Dedifferentiated amniotic fluid mesenchymal stem cell (primary cell): ENCODE measurements at regions not wholly inside any gene's neighbourhood (a gene's known extent, or its start where the extent isn't known, plus 50 kb on each side); places are given as distances from the start of the nearest gene placed in this dataset.
"Not testable (repeated sequence)": the region's sequence is repeated elsewhere in the genome, so short reads cannot be mapped to it uniquely, and the experiment has no call there.

ENCODE experiments used
- DNase-seq: peaks from one replicate; pipeline ENCODE4 v3.0.0-alpha.2; 2016; ENCODE audit errors: extremely low spot score

DNA sequence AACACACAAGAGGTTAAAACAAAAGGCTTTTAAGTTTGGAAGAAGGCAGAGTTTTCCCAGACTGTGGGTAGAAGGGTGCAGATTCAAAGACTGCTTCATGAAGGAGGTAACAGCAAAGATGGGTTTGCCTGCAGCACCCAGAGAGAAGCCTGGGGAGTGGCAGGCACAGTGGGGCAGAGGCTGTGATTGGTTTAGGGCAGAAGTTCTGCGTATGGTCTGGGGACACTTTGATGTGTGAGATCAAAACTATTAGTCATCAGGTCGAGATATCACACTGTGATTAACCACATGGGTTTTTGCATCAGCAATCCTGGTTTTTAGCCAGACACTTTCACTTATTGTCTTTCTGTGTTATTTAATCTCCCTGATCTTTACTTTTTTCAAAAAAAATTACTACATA is 188.8 kb upstream of the GLRA1 start:
- no peak for DNase-seq

DNA sequence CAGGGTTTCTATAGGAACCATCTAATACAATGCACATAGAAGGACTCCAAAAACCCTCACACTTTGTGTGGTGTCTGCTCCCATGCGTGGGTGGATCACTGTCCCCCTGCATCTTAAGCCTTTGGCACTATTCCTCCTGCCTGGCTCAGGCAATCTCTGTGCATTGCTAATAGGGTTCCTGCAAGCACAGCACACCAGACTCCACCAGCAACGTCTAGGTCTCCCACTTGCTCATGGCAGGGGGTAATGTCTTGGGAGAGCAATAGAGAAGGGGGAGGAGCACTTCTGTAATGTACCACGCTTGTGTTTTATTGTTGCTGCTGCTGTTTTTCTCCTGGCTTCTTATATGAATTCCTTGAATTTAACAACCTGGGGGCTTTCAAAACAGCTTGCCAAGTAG is 182.6 kb upstream of the GLRA1 start:
- no peak for DNase-seq

GRCh38 chr5:152106571-152106970 is 181.9 kb upstream of the GLRA1 start:
- DNase-seq: no peak

DNA sequence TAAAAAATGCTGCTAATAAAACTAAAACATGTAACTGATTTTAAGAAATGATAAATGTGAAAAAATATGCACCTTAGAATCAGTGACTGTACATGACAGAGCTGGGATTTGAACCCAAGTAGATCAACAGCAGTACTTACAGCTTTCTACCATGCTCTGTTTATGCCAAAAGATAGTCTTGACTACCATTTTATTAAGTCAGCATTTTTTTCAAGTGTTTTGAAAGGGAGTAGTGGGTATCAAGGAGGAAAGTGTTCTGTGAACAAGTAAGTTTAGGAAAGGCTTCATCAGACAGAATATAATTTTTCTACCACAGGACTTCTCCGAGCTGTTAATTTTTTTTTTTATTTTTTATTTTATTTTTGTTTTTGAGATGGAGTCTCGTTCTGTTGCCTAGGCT is 180.4 kb upstream of the GLRA1 start:
- no peak for DNase-seq

- no peak for DNase-seq
Observed at GRCh38 chr5:152104211-152104610, 179.6 kb upstream of the GLRA1 start.

DNA sequence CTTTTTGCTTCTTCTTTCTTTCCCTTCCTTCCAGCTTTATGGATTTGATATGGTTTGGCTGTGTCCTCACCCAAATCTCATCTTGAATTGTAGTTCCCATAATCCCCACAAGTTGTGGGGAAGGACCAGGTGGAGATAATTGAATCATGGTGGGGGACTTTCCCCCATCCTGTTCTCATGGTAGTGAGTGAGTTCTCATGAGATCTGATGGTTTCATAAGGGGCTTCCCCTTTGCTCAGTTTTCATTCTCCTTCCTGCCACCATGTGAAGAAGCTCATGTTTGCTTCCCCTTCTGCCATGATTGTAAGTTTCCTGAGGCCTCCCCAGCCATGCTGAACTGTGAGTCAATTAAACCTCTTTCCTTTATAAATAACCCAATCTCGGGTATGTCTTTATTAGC is 178.3 kb upstream of the GLRA1 start:
- DNase-seq: not testable (repeated sequence)

DNA sequence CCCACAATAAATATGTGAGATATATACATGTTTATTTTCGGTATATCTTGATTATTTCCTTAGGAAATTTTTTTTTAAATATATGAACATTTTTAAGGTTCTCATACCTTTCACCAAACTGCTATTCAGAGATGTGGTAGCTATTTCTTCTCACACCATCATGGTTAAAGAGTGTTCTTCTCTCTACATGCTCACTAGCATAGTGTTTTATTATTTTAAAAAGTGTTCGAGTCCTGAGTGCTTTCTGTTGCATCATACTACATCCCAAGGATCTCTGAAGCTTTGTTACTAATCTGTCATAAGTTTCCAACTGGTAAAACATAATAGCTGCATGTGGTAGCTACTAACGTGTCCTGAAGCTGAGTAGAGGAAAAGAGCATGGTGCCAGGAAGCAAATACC is 177.4 kb upstream of the GLRA1 start:
- no peak for DNase-seq

DNA sequence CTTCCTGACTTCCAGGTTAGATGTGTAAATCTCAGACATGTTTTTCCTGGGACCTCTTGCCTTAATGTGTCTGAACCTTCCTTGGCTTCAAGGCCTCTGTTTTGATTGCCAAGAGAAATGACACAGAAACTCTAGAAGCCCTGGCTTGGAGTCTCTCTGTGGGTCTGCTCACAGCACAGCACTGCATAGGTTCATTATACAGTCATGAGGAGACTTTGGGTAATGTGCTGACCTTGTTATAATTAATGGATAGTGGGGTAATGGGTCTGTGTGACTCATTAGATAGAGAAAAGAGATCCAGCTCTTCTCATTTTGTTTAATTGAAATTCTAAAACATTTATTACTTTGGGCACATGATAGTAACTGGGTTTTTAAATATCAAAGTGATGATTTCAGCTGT is 175.8 kb upstream of the GLRA1 start:
- no peak for DNase-seq

DNA sequence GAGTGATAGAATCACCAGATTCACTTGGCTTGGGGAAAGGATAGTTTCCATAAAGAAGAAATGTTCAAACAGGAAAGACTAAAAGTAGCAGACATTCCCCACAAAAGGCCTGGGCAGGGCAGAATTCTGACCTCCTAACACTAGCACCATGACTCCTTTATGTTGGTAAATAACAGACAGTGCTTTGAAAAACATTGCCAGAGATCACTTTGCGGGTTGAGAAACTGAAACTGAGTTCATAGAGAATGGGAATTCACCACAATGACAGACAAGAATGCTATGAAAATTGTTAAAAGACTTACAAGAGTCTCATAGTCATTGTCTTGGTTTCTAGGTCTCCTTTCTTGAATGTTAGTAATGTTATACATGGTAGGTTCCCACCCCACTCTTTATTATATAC is 172.5 kb upstream of the GLRA1 start:
- DNase-seq: no peak

- no peak for DNase-seq
Observed at GRCh38 chr5:152094716-152095115, 170.1 kb upstream of the GLRA1 start.

DNA sequence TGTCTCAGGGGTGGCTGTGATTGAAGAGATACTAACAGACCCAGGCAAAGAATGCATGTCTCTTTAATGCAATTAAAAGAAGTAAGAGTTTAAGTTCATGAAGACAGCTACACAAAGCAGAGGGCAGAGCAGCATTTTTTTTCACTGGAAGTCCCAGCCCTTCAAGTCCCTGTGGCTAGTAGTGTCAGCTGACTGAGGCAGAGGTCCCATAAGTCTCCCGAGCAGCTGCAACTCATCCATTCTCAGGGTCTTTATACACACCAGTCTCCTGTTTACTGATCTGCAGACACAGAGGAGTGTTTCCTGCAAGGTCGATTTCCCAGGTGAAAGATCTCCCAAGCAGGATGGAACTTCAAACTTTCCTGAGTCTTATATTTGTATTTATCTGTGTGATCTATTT is 169.4 kb upstream of the GLRA1 start:
- DNase-seq: no peak

- no peak for DNase-seq
Observed at GRCh38 chr5:152092580-152092979, 167.9 kb upstream of the GLRA1 start.

- no peak for DNase-seq
Observed at GRCh38 chr5:152089644-152090043, 165.0 kb upstream of the GLRA1 start.

GRCh38 chr5:152086668-152087067 is 162.0 kb upstream of the GLRA1 start:
- DNase-seq: no peak

GRCh38 chr5:152084476-152084875 is 159.8 kb upstream of the GLRA1 start:
- DNase-seq: no peak

DNA sequence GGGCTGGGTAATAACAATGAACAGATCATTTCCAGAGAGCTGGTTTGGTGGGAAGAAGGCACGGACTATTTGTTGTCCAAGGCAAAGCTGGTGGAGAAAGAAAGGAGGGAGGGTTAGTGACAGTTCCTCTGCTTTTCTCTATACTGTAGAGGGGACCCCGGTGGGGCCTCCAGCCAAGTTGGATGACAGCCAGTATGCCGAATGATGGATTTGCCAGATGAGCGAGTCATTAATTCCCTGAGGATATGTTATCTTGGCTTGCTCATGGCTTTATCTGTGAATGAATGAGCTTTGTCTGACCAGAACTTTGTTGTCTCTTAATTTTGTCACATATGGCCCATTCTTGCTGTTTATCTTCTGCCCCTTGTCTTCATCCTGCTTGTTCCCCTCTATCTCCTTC is 158.6 kb upstream of the GLRA1 start:
- DNase-seq: no peak

- no peak for DNase-seq
Observed at GRCh38 chr5:152072091-152072490, 147.4 kb upstream of the GLRA1 start.

GRCh38 chr5:152070591-152070990 is 145.9 kb upstream of the GLRA1 start:
- no peak for DNase-seq

DNA sequence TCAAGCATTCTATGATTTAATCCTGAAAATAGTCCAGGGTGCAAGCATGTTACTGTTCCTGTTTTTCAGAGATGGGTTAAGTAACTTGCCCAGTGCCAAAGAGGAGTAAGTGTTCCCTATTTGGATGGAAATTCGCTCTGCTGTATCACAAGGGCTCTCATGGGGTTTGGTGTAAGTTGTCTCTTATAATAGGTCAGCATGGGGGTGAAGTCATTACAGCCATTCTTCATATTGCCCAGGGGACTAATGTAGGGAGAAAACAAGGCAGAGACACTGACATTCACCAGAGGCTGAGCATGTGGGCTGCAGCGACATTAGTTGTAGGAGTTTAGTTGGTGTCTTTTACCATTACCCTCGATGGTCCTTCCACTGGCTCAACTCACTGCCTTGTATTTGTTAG is 142.1 kb upstream of the GLRA1 start:
- no peak for DNase-seq

DNA sequence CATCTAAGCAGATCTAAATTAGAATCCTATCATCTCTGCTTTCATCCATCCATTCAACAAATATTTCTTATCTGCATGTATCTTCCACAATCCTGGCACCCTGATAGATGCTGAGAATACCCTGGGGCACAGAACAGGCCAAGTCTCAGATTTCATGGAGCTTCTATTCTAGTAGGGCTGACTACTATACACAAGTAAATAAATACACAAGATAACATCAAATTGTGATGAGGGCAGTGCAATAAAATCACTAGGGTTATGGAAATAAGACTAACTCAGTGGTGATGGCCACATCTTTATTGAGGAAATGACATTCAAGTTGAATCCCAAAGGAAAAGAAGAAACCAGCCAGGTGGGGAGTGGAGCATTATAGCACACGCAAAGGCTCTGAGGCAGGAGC is 138.4 kb upstream of the GLRA1 start:
- no peak for DNase-seq

DNA sequence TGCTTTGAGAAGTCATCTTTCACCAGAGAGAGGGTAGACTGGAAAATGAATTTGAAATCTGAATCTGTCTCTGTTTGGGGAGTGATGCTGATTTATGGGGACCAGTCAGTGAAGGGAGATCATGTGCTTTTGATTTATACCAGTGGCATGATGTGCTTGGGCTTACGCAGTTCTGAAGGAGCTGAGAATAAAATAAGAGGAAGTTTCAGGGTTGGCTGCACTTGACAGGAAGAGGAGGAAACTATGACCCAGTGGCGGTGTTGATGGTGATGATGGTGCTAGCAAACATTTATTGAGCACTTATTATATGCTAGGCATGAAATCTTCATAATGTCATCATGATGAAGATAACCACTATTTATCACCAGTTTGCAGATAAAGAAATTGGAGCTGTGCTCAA is 136.4 kb upstream of the GLRA1 start:
- no peak for DNase-seq

DNA sequence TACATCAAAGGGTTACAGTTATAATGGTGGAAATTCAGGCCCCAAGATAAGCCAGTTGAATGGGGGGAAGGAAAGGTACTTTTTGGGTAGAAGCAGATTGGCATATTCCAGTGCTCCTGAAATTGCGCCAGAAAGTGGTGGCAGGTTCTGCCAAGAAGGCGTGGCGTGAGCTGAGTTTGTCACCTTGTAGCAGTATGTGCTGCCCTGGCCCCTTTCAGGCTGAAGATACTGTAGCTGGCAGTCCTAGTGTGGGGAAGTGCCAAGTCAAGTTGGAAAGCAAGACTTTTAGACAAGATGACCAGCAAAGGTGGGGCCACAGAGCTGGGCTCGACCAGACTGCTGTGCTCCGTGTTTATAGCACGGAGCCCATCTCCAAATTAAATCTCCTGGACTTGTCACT is 133.6 kb upstream of the GLRA1 start:
- DNase-seq: no peak

GRCh38 chr5:152056931-152057330 is 132.3 kb upstream of the GLRA1 start:
- DNase-seq: no peak

GRCh38 chr5:152052470-152052869 is 127.8 kb upstream of the GLRA1 start:
- no peak for DNase-seq
